ENCODE measurements at regions not wholly inside any gene's neighbourhood (a gene's known extent, or its start where the extent isn't known, plus 50 kb on each side); places are given as distances from the start of the nearest gene placed in this dataset.

DNA sequence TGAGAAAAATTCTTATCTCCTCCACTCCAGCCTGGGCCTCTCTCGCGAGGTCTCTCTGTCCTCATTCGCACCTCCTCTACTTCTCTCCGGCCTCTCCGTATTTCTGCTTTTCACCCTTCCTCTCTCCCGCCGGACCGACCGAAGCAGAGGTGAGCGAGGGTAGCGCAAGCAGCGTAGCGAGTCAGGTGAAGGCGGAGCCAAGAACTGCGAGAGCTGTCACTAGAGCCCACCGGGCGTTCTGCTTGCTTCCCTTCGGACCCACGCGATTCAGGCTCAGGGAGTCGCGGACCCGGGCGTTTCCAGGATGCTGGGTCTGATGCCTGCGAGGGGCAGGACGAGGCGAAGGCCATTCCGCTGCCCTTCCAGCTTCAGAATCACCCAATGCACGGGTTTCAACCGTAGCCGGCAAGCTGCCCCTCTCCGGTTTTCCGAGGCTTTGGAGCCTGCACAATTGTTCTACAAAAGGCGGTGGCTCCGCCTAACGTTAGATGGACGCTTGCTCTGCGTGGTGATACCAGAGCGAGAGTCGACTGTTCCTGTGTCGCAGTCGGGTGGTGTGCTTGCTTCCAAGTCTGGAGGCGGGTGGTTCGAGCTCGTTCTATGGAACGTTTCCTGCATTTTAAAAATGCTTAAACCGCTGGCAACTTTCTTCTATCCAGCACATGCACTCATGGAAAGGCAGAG is 310.2 kb downstream of the FAM72C start:
- ATAC-seq, result peak; percentile 72
- TF ChIP-seq, protein P1, sequence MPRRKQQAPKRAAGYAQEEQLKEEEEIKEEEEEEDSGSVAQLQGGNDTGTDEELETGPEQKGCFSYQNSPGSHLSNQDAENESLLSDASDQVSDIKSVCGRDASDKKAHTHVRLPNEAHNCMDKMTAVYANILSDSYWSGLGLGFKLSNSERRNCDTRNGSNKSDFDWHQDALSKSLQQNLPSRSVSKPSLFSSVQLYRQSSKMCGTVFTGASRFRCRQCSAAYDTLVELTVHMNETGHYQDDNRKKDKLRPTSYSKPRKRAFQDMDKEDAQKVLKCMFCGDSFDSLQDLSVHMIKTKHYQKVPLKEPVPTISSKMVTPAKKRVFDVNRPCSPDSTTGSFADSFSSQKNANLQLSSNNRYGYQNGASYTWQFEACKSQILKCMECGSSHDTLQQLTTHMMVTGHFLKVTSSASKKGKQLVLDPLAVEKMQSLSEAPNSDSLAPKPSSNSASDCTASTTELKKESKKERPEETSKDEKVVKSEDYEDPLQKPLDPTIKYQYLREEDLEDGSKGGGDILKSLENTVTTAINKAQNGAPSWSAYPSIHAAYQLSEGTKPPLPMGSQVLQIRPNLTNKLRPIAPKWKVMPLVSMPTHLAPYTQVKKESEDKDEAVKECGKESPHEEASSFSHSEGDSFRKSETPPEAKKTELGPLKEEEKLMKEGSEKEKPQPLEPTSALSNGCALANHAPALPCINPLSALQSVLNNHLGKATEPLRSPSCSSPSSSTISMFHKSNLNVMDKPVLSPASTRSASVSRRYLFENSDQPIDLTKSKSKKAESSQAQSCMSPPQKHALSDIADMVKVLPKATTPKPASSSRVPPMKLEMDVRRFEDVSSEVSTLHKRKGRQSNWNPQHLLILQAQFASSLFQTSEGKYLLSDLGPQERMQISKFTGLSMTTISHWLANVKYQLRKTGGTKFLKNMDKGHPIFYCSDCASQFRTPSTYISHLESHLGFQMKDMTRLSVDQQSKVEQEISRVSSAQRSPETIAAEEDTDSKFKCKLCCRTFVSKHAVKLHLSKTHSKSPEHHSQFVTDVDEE (CRISPR knock-in tag; IDR thresholded peaks at IDR 0.05), result no peak
- no peak for TF ChIP-seq ZNF8 (CRISPR knock-in tag; IDR thresholded peaks at IDR 0.05)
- no peak for TF ChIP-seq CSDC2 (CRISPR knock-in tag; IDR thresholded peaks at IDR 0.05)
- no peak for TF ChIP-seq PPARA (CRISPR knock-in tag; IDR thresholded peaks at IDR 0.05; ENCODE audit: borderline replicate concordance)
- TF ChIP-seq ZNF565 (CRISPR knock-in tag; conservative IDR thresholded peaks at IDR 0.05; ENCODE audit: low read depth), result no peak
- TF ChIP-seq GLIS3 (CRISPR knock-in tag; IDR thresholded peaks at IDR 0.05), result no peak
- TF ChIP-seq BACH2 (CRISPR knock-in tag; IDR thresholded peaks at IDR 0.05; ENCODE audit: borderline replicate concordance), result no peak
- TF ChIP-seq, protein P2, sequence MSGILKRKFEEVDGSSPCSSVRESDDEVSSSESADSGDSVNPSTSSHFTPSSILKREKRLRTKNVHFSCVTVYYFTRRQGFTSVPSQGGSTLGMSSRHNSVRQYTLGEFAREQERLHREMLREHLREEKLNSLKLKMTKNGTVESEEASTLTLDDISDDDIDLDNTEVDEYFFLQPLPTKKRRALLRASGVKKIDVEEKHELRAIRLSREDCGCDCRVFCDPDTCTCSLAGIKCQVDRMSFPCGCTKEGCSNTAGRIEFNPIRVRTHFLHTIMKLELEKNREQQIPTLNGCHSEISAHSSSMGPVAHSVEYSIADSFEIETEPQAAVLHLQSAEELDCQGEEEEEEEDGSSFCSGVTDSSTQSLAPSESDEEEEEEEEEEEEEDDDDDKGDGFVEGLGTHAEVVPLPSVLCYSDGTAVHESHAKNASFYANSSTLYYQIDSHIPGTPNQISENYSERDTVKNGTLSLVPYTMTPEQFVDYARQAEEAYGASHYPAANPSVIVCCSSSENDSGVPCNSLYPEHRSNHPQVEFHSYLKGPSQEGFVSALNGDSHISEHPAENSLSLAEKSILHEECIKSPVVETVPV (CRISPR knock-in tag; IDR thresholded peaks at IDR 0.05), result no peak
- no peak for TF ChIP-seq TOX (CRISPR knock-in tag; IDR thresholded peaks at IDR 0.05; ENCODE audit: borderline replicate concordance)
- TF ChIP-seq RARB (CRISPR knock-in tag; IDR thresholded peaks at IDR 0.05), result no peak

DNA sequence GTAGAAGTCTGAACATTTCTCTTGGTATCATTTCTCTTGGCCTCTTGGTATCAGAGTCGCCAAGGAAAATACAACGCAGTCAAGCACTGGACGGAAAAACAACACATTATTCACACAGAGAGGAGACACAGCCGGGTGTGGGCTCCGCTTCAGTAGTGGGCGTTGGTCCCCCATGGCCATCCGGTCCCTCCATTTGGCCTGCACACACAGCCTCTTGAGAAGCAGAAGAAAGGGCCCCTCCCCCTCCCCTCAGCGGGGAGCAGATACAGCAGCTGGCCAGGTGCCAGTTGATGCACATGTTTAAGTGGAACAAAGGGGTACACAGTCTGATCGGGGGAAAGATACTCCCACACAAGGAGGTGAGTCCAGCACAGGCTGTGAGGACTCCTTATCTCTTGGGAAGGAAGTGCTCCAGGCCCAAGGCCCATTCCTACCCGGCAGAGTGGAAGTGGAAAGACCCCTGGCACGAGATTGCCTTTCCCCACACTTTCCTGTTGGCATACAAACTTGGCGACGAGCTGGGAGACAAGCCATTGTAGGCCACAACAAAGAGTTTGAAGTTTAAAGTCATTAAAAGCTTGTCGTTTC is 311.3 kb downstream of the FAM72C start:
- no peak for ATAC-seq
- TF ChIP-seq ZNF565 (CRISPR knock-in tag; conservative IDR thresholded peaks at IDR 0.05; ENCODE audit: low read depth), result no peak
- TF ChIP-seq, protein P1 (CRISPR knock-in tag; IDR thresholded peaks at IDR 0.05), result no peak
- TF ChIP-seq BACH2 (CRISPR knock-in tag; IDR thresholded peaks at IDR 0.05; ENCODE audit: borderline replicate concordance), result no peak
- TF ChIP-seq RARB (CRISPR knock-in tag; IDR thresholded peaks at IDR 0.05), result no peak
- no peak for TF ChIP-seq ZC3H10 (CRISPR knock-in tag; IDR thresholded peaks at IDR 0.05)
- no peak for TF ChIP-seq OSR1 (CRISPR knock-in tag; IDR thresholded peaks at IDR 0.05)
- TF ChIP-seq GLIS3 (CRISPR knock-in tag; IDR thresholded peaks at IDR 0.05), result no peak
- TF ChIP-seq, protein P3, sequence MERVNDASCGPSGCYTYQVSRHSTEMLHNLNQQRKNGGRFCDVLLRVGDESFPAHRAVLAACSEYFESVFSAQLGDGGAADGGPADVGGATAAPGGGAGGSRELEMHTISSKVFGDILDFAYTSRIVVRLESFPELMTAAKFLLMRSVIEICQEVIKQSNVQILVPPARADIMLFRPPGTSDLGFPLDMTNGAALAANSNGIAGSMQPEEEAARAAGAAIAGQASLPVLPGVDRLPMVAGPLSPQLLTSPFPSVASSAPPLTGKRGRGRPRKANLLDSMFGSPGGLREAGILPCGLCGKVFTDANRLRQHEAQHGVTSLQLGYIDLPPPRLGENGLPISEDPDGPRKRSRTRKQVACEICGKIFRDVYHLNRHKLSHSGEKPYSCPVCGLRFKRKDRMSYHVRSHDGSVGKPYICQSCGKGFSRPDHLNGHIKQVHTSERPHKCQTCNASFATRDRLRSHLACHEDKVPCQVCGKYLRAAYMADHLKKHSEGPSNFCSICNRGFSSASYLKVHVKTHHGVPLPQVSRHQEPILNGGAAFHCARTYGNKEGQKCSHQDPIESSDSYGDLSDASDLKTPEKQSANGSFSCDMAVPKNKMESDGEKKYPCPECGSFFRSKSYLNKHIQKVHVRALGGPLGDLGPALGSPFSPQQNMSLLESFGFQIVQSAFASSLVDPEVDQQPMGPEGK (CRISPR knock-in tag; IDR thresholded peaks at IDR 0.05; ENCODE audit: borderline replicate concordance), result no peak
- no peak for TF ChIP-seq TCF4 (CRISPR knock-in tag; IDR thresholded peaks at IDR 0.05; ENCODE audit: borderline replicate concordance)
- TF ChIP-seq ARNTL (CRISPR knock-in tag; IDR thresholded peaks at IDR 0.05; ENCODE audit: borderline replicate concordance, low read depth), result no peak
- TF ChIP-seq PPARA (CRISPR knock-in tag; IDR thresholded peaks at IDR 0.05; ENCODE audit: borderline replicate concordance), result no peak
- TF ChIP-seq, protein P4, sequence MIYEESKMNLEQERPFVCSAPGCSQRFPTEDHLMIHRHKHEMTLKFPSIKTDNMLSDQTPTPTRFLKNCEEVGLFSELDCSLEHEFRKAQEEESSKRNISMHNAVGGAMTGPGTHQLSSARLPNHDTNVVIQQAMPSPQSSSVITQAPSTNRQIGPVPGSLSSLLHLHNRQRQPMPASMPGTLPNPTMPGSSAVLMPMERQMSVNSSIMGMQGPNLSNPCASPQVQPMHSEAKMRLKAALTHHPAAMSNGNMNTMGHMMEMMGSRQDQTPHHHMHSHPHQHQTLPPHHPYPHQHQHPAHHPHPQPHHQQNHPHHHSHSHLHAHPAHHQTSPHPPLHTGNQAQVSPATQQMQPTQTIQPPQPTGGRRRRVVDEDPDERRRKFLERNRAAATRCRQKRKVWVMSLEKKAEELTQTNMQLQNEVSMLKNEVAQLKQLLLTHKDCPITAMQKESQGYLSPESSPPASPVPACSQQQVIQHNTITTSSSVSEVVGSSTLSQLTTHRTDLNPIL (CRISPR knock-in tag; IDR thresholded peaks at IDR 0.05; ENCODE audit: low read depth), result no peak
- TF ChIP-seq TOX (CRISPR knock-in tag; IDR thresholded peaks at IDR 0.05; ENCODE audit: borderline replicate concordance), result no peak

DNA sequence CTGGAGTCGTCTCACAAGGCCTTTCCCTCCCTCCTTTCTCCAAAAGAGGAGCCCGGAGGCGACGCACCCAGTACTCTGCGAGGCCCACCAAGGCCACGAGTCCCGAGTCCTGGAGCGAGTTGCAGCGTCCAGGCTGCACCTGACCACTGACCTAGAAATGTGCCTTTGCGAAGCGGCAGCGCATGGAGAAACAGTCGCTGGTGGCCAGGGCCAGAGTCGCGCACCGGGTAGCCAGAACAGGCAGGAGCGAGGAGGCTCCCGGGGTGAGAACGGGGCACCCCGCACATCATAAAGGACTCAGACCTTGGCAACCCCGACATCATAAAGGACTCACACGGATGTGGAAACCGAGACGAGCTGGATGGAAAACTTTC is 318.4 kb downstream of the FAM72C start:
- no peak for TF ChIP-seq CSDC2 (CRISPR knock-in tag; IDR thresholded peaks at IDR 0.05)
- TF ChIP-seq ZFP30 (CRISPR knock-in tag; IDR thresholded peaks at IDR 0.05), result no peak
- TF ChIP-seq, protein P5, sequence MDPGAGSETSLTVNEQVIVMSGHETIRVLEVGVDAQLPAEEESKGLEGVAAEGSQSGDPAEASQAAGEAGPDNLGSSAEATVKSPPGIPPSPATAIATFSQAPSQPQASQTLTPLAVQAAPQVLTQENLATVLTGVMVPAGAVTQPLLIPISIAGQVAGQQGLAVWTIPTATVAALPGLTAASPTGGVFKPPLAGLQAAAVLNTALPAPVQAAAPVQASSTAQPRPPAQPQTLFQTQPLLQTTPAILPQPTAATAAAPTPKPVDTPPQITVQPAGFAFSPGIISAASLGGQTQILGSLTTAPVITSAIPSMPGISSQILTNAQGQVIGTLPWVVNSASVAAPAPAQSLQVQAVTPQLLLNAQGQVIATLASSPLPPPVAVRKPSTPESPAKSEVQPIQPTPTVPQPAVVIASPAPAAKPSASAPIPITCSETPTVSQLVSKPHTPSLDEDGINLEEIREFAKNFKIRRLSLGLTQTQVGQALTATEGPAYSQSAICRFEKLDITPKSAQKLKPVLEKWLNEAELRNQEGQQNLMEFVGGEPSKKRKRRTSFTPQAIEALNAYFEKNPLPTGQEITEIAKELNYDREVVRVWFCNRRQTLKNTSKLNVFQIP (CRISPR knock-in tag; IDR thresholded peaks at IDR 0.05; ENCODE audit: borderline replicate concordance, low read depth), result no peak
- no peak for TF ChIP-seq GLIS3 (CRISPR knock-in tag; IDR thresholded peaks at IDR 0.05)
- TF ChIP-seq, protein P3 (CRISPR knock-in tag; IDR thresholded peaks at IDR 0.05; ENCODE audit: borderline replicate concordance), result no peak
- no peak for TF ChIP-seq TOX (CRISPR knock-in tag; IDR thresholded peaks at IDR 0.05; ENCODE audit: borderline replicate concordance)
- ATAC-seq, result no peak

Measured in SK-N-SH treated with all-trans-retinoic acid at 6 μM for 48 hours (cell line).